Gastroesophageal sphincter (tissue), 3 donors: ENCODE measurements at regions not wholly inside any gene's neighbourhood (a gene's known extent, or its start where the extent isn't known, plus 50 kb on each side); places are given as distances from the start of the nearest gene placed in this dataset.

ENCODE experiments used
- POLR2AphosphoS5 ChIP-seq: sonication (generic); formaldehyde crosslinking; IDR thresholded peaks from one replicate; pipeline ENCODE4 v1.6.1; 2017; ENCODE audit warnings: antibody characterized with exemption
- TF ChIP-seq, protein P1 (sequence below), 4 experiments: fragments of 200-600 bp in 2 of 4; fragments of 450-650 bp in 2 of 4; sonication (generic) in 1 of 4; IDR thresholded peaks; one replicate each; pipeline ENCODE4 v1.5.1; 2017 to 2019; ENCODE audit warnings: antibody characterized with exemption in 4 of 4, mild to moderate bottlenecking in 2 of 4, moderate library complexity in 2 of 4

DNA sequence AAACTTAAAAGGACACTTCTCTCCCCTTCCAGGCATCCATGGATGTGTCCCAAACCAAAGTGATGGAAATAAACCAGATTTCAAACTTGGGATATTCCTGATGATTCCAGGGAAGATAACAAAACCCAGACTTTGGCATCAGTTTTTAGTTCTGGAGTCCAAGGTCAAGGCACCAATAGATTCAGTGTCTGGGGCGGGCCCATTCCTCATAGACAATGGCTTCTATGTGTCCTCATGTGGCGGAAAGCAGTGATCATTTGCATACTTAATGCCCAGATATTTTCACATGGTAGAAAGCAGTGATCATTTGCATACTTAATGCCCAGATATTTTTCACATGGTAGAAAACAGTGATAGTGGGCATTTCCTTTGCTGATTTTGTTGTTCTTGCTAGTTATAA lies 151.4 kb upstream of the DAP start:
- no peak for TF ChIP-seq POLR2AphosphoS5
- TF ChIP-seq, protein P1, sequence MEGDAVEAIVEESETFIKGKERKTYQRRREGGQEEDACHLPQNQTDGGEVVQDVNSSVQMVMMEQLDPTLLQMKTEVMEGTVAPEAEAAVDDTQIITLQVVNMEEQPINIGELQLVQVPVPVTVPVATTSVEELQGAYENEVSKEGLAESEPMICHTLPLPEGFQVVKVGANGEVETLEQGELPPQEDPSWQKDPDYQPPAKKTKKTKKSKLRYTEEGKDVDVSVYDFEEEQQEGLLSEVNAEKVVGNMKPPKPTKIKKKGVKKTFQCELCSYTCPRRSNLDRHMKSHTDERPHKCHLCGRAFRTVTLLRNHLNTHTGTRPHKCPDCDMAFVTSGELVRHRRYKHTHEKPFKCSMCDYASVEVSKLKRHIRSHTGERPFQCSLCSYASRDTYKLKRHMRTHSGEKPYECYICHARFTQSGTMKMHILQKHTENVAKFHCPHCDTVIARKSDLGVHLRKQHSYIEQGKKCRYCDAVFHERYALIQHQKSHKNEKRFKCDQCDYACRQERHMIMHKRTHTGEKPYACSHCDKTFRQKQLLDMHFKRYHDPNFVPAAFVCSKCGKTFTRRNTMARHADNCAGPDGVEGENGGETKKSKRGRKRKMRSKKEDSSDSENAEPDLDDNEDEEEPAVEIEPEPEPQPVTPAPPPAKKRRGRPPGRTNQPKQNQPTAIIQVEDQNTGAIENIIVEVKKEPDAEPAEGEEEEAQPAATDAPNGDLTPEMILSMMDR (IDR thresholded peaks at IDR 0.05) = no peak
